Hypothalamus (tissue), 51 donors: ENCODE measurements at regions not wholly inside any gene's neighbourhood (a gene's known extent, or its start where the extent isn't known, plus 50 kb on each side); places are given as distances from the start of the nearest gene placed in this dataset.
"Not testable (repeated sequence)": the region's sequence is repeated elsewhere in the genome, so short reads cannot be mapped to it uniquely, and the experiment has no call there.

Source experiments
- DNase-seq, 51 donors: peaks; one replicate each; lab custom pipeline; 2025; lab: John Stamatoyannopoulos, UW

GRCh38 chr22:26768156-26768515 is 110.7 kb downstream of the MIAT start:
- no peak for DNase-seq

GRCh38 chr22:26768952-26769351 is 111.6 kb downstream of the MIAT start:
- peak in 1 of 51 donors; percentile 17 for DNase-seq

GRCh38 chr22:26769663-26770062 is 112.3 kb downstream of the MIAT start:
- no peak for DNase-seq

- DNase-seq, result no peak
These were observed 113.2 kb downstream of the MIAT start for GRCh38 chr22:26770624-26771023.

GRCh38 chr22:26773054-26773453 is 115.7 kb downstream of the MIAT start:
- not testable (repeated sequence) for DNase-seq

GRCh38 chr22:26775394-26775793 is 118.0 kb downstream of the MIAT start:
- DNase-seq, result no peak

- peak in 1 of 51 donors; percentile 11 for DNase-seq
These were observed 119.9 kb downstream of the MIAT start for GRCh38 chr22:26777156-26777801.

- DNase-seq, result no peak
These were observed 121.0 kb downstream of the MIAT start for GRCh38 chr22:26778372-26778771.

- DNase-seq, result no peak
These were observed 121.7 kb downstream of the MIAT start for GRCh38 chr22:26779108-26779507.

GRCh38 chr22:26779929-26780328 is 122.5 kb downstream of the MIAT start:
- no peak for DNase-seq

- DNase-seq, result no peak
These were observed 123.1 kb downstream of the MIAT start for GRCh38 chr22:26780521-26780920.

- no peak for DNase-seq
These were observed 123.7 kb downstream of the MIAT start for GRCh38 chr22:26781062-26781461.

GRCh38 chr22:26781596-26781995 is 124.2 kb downstream of the MIAT start:
- DNase-seq, result no peak

GRCh38 chr22:26783885-26784284 is 126.5 kb downstream of the MIAT start:
- no peak for DNase-seq

GRCh38 chr22:26784772-26785171 is 127.4 kb downstream of the MIAT start:
- no peak for DNase-seq

- no peak for DNase-seq
These were observed 128.5 kb downstream of the MIAT start for GRCh38 chr22:26785932-26786331.

GRCh38 chr22:26786398-26786797 is 129.0 kb downstream of the MIAT start:
- no peak for DNase-seq

- DNase-seq, result no peak
These were observed 132.6 kb downstream of the MIAT start for GRCh38 chr22:26789951-26790350.

- no peak for DNase-seq
These were observed 135.1 kb downstream of the MIAT start for GRCh38 chr22:26792522-26792921.

- no peak for DNase-seq
These were observed 139.4 kb downstream of the MIAT start for GRCh38 chr22:26796785-26797184.

GRCh38 chr22:26797910-26798309 is 140.5 kb downstream of the MIAT start:
- DNase-seq, result no peak

- DNase-seq, result no peak
These were observed 141.2 kb downstream of the MIAT start for GRCh38 chr22:26798462-26799065.

- DNase-seq, result no peak
These were observed 143.5 kb downstream of the MIAT start for GRCh38 chr22:26800858-26801257.
